ENCODE measurements at regions not wholly inside any gene's neighbourhood (a gene's known extent, or its start where the extent isn't known, plus 50 kb on each side); places are given as distances from the start of the nearest gene placed in this dataset.
A peak's percentile ranks its signal among the peaks of the same experiment; 100 is the strongest.

GRCh38 chr1:168476588-168477385, 67.0 kb downstream of the XCL2 start:
- Histone ChIP-seq H3K27ac (ENCODE audit: poor library complexity, severe bottlenecking) (peak overlapping the region; percentile 80), H3K4me1 (ENCODE audit: insufficient read depth, poor library complexity, severe bottlenecking) (peaks cover 10% of the 10 kb centered on the region), H3K9me3 (ENCODE audit: severe bottlenecking) (no peaks in the 10 kb centered on the region), H3K36me3 (ENCODE audit: low read depth) (no peaks in the 10 kb centered on the region), H3K4me3 (ENCODE audit: severe bottlenecking) (no peak overlapping the region), H3K27me3 (ENCODE audit: insufficient read depth, poor library complexity, severe bottlenecking) (no peaks in the 10 kb centered on the region)
- no peak for TF ChIP-seq CTCF (IDR thresholded peaks at IDR 0.05; ENCODE audit: poor library complexity, severe bottlenecking)
- ATAC-seq (ENCODE audit: low read depth) (peak; percentile 97), DNase-seq (ENCODE audit: low spot score) (peak; percentile 69)

DNA sequence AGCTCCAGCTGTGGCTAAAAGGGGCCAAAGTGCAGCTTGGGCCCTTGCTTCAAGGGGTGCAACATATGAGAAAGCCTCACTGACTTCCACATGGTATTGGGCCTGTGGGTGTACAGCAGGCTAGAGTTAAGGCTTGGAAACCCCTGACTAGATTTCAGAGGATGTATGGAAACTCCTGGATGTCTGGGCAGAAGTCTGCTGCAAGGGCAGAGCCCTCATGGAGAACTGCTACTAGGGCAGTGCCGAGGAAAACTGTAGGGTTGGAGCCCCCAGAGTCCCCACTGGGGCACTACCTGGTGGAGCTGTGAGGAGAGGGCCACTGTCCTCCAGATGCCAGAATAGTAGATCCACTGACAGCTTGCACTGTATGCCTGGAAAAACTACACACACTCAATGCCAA, 69.5 kb downstream of the XCL2 start:
- ATAC-seq (ENCODE audit: low read depth) (no peak), DNase-seq (ENCODE audit: low spot score) (no peak)
- H3K9me3 ChIP-seq (ENCODE audit: severe bottlenecking): no peaks in the 10 kb centered on the region
- TF ChIP-seq CTCF (IDR thresholded peaks at IDR 0.05; ENCODE audit: poor library complexity, severe bottlenecking): no peak
- no peaks in the 10 kb centered on the region for H3K36me3 ChIP-seq (ENCODE audit: low read depth)
- no peaks in the 10 kb centered on the region for H3K27me3 ChIP-seq (ENCODE audit: insufficient read depth, poor library complexity, severe bottlenecking)
- no peak overlapping the region for H3K4me3 ChIP-seq (ENCODE audit: severe bottlenecking)
- no peak overlapping the region for H3K27ac ChIP-seq (ENCODE audit: poor library complexity, severe bottlenecking)
- peaks cover 31% of the 10 kb centered on the region for H3K4me1 ChIP-seq (ENCODE audit: insufficient read depth, poor library complexity, severe bottlenecking)

- H3K27me3 ChIP-seq (ENCODE audit: insufficient read depth, poor library complexity, severe bottlenecking): no peaks in the 10 kb centered on the region
- peaks cover 38% of the 10 kb centered on the region for H3K4me1 ChIP-seq (ENCODE audit: insufficient read depth, poor library complexity, severe bottlenecking)
- no peaks in the 10 kb centered on the region for H3K9me3 ChIP-seq (ENCODE audit: severe bottlenecking)
- DNase-seq (ENCODE audit: low spot score): no peak
- no peaks in the 10 kb centered on the region for H3K36me3 ChIP-seq (ENCODE audit: low read depth)
- ATAC-seq (ENCODE audit: low read depth): no peak
- no peak overlapping the region for H3K27ac ChIP-seq (ENCODE audit: poor library complexity, severe bottlenecking)
- H3K4me3 ChIP-seq (ENCODE audit: severe bottlenecking): no peak overlapping the region
- TF ChIP-seq CTCF (IDR thresholded peaks at IDR 0.05; ENCODE audit: poor library complexity, severe bottlenecking): no peak
Measured at GRCh38 chr1:168473126-168473525, 70.7 kb downstream of the XCL2 start.

DNA sequence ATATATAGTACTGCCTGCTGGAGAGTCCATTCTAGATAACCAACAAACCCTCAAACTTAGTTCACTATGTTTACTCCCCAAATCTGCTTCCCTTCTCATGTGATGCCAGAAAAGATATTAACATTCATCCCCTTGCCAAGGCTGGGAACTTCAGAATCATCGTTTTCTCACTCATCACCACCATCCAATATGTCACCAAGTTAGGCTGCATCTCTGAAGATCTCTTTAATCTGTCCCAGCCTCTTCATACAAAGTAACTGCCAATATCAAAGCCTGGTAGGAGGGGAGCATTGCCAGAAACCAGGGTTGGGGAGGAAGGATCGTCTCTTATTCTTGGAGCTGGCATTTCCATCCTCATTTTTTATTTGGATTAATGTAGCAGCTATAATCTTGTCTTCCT, 71.6 kb downstream of the XCL2 start:
- Histone ChIP-seq H3K4me1 (ENCODE audit: insufficient read depth, poor library complexity, severe bottlenecking) (peaks cover 44% of the 10 kb centered on the region), H3K27me3 (ENCODE audit: insufficient read depth, poor library complexity, severe bottlenecking) (no peaks in the 10 kb centered on the region), H3K4me3 (ENCODE audit: severe bottlenecking) (no peak overlapping the region), H3K36me3 (ENCODE audit: low read depth) (no peaks in the 10 kb centered on the region), H3K9me3 (ENCODE audit: severe bottlenecking) (no peaks in the 10 kb centered on the region), H3K27ac (ENCODE audit: poor library complexity, severe bottlenecking) (no peak overlapping the region)
- DNase-seq (ENCODE audit: low spot score) (no peak), ATAC-seq (ENCODE audit: low read depth) (no peak)
- no peak for TF ChIP-seq CTCF (IDR thresholded peaks at IDR 0.05; ENCODE audit: poor library complexity, severe bottlenecking)

DNA sequence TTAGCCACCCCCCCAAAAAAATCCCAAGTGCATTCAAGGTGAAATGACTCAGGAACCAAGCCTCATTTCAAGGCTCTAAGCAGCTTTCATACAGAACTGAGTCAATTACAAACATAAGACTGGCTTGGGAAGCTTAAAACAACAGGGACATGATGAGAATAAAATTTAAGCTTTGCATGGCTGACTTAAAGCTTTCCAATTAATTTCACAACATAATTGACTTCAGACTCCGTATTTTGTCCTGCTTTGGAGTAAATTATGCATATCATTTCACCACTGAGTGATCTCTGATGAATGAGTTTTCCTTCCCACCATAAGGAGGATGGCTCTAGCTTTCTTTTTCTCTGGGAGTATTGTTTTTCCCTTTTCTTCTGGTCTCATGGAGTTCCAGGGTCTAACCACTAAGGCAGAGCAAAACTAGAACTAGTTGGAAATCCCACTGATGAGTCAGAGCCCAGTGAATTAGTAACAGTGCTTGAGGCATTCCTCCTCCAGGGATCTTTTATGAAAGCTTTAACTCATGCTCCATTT, 72.8 kb downstream of the XCL2 start:
- Histone ChIP-seq H3K36me3 (ENCODE audit: low read depth) (no peaks in the 10 kb centered on the region), H3K27me3 (ENCODE audit: insufficient read depth, poor library complexity, severe bottlenecking) (no peaks in the 10 kb centered on the region), H3K4me3 (ENCODE audit: severe bottlenecking) (no peak overlapping the region), H3K27ac (ENCODE audit: poor library complexity, severe bottlenecking) (peak overlapping the region; percentile 70), H3K4me1 (ENCODE audit: insufficient read depth, poor library complexity, severe bottlenecking) (peaks cover 47% of the 10 kb centered on the region), H3K9me3 (ENCODE audit: severe bottlenecking) (no peaks in the 10 kb centered on the region)
- ATAC-seq (ENCODE audit: low read depth): peak; percentile 90
- no peak for DNase-seq (ENCODE audit: low spot score)
- TF ChIP-seq CTCF (IDR thresholded peaks at IDR 0.05; ENCODE audit: poor library complexity, severe bottlenecking): no peak

All from RWPE2 (cell line).